C1 segment of cervical spinal cord (tissue), 14 donors: ENCODE measurements at regions not wholly inside any gene's neighbourhood (a gene's known extent, or its start where the extent isn't known, plus 50 kb on each side); places are given as distances from the start of the nearest gene placed in this dataset.

Source experiments
- DNase-seq, 14 donors: peaks; one replicate each; lab custom pipeline; 2025; lab: John Stamatoyannopoulos, UW

- DNase-seq = no peak
Measured at GRCh38 chr3:25144430-25144829, 283.6 kb upstream of the RARB start.

DNA sequence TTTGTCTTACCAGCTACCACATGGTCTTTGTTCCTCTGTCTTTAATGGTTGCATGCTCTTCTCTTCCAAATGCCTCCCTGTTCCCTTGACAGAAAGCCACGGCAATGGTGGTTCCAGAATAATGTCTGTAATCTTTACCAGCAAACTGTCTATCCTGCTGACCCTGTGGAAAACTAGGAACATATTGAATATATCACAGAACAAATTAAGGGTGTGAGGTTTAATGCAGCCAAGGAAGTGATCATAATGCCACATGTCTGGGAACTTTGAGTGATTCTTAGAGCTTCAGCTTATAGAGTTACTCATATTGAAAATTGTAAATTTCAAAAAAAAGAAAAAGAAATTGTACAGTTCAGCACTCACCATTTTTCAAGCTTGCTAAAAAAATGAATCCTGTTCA, 282.9 kb upstream of the RARB start:
- DNase-seq = no peak

- no peak for DNase-seq
Measured at GRCh38 chr3:25150199-25150598, 277.9 kb upstream of the RARB start.

DNA sequence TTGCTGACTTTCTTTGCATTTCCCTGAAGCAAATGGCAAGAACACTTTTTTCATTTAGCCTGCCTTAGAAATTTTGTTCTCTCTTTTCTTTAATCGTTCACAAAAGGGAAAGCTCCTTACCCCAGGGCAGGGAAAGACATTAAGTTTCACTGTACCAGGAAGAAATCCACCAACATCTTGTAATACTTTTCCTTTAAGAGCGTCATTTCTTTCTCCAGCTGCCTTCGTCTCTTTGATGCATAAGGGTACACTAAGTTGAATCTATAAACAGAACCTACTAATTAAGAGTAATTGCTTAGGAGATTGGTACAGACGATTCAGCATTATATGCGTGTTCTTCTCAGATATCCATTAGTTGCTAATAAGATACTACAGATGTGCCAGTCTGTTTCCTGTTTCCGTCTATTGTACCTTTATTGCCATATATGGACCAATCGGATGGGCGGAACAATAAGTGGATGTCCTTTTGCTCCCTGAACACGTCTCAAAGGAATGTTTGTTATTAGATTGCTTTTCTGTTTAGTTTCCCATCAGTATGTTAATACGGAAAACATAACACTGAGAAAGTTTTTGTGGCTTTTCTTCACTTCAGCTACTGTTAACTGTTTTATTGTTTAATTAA, 276.7 kb upstream of the RARB start:
- no peak for DNase-seq

- DNase-seq = no peak
Measured at GRCh38 chr3:25151903-25152295, 276.2 kb upstream of the RARB start.

DNA sequence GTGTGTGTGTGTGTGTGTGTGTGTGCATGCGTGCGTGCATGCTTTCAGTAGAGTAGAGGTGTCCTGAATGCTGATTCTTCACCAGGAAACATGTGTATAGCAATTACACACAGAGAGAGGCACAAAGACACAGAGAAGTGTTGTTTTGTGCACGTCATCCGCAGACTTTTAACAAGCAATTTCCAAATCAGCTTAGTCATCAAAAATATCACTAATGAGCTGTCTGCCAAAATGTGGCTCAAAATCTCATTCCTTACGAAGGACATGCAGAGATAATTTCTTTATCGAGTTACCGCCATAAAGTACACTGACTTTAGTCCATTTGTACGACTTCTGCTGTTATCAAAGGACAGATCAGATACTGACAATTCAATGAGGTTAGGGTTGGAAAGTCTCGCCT, 274.9 kb upstream of the RARB start:
- no peak for DNase-seq

- no peak for DNase-seq
Measured at GRCh38 chr3:25153561-25153960, 274.5 kb upstream of the RARB start.

DNA sequence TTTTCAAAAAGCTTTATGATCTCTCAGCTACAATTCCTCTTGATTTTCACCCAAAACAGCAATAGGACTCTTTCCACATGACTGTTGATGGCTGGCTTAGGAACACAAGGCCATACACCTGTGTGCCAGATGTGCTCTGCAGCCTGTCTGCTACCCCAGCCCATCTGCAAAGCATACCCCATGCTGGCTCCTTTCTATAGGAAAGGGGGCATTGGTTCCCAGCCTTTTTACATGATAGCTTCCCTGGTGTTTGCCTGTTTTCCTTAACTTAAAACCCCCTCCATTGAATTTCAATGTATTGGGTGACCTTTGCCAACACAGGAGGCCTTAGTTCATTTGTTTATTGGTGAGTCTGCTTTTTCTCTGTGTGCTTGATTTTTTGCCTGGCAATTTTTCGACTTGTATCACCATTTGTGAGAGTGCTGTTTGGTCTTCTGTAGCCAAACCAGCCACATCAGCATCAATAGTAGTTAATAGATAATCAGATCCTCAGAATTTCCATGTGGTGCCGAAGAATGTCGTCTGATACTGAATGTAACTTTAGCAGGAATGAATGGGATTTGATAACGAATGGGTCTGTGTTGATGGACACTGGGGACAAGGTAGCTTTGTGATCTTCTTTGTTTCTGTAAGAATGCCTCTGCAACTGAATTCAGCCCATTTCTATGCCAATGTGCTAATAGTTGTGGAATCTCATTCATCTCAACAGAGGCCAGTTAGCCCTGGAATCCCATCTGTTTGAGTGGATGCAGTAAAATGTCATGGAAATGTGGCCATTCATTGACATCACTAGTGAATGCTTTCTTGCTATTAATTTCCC, 272.2 kb upstream of the RARB start:
- DNase-seq = no peak

GRCh38 chr3:25156626-25157025, 271.4 kb upstream of the RARB start:
- no peak for DNase-seq

GRCh38 chr3:25165306-25165705, 262.8 kb upstream of the RARB start:
- no peak for DNase-seq

DNA sequence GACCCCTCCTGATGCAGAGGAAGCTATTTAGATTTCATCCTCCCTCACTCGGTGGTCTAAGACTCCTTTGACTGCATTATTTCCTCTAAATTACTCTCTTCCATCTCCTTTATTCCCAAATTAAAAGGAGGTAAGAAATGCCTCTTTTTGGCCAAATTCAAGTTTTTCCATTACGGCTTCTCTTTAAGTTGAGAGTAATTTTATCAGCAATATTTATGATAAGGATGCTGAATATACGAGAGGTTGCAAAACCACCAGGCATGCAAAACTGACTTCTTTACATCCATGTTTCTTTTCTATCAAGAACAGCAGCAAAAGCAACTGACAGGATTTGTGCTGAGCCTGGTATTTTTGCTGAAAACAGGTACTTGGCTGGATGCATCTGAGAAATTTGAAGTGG, 262.0 kb upstream of the RARB start:
- DNase-seq = no peak

GRCh38 chr3:25169151-25169550, 258.9 kb upstream of the RARB start:
- no peak for DNase-seq

GRCh38 chr3:25170021-25170420, 258.0 kb upstream of the RARB start:
- DNase-seq = no peak

- DNase-seq = no peak
Measured at GRCh38 chr3:25171118-25171807, 256.8 kb upstream of the RARB start.

DNA sequence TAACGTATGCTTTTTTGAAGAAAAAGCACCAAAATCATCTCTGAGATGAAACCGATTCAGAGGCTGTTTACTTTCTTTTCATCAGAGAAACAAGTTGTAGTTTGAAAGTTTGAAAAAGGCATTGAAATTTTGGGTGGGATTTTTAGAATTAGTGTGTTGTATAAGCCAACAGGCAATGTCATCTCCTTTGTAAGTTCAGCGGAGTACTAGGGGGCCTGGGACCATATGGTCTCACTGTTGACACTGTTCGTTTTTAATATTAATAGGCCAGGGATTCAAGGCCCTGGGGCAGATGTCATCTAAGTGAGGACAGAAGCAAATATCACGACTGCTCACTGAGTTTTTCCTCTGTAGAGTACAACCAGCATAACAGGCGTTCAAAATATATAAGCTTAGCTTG, 256.2 kb upstream of the RARB start:
- no peak for DNase-seq

- no peak for DNase-seq
Measured at GRCh38 chr3:25173606-25174005, 254.5 kb upstream of the RARB start.

DNA sequence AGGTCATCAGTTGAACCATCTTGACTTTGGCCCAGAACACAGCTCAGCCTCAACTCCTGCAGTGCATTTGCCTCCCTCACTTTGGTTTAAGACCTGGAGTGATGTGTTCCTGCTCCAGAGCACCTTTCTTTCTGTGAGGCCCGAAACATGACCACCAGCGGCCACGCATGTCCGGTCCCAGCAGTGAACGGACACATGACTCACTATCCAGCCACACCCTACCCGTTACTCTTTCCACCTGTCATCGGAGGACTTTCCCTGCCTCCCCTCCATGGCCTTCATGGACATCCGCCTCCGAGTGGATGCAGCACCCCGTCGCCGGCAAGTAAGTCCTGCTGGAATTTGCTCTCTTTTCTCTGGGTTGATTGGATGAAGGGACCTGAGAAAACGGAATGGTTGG, 253.8 kb upstream of the RARB start:
- DNase-seq = no peak

- DNase-seq = no peak
Measured at GRCh38 chr3:25177041-25177440, 251.0 kb upstream of the RARB start.

DNA sequence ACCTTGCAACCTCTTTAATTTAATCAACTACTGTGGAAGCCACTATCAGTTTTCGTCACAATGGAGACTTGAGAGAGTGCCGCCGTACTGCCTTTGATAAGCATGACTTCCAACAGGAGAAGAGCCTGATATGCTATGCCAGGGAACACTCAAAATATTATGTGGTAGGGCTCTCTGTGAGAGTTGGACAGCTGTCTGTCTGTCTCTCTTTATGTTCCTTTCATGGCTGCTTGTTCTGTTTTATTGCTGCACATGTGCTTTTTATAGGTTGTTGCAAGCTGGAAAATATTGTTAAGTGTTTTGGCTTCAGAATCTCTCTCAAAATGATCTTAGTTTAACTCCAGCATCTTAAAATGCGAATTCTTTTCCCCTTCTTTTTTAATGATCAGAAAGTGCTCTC, 249.4 kb upstream of the RARB start:
- DNase-seq = no peak

GRCh38 chr3:25181096-25181495, 247.0 kb upstream of the RARB start:
- no peak for DNase-seq

DNA sequence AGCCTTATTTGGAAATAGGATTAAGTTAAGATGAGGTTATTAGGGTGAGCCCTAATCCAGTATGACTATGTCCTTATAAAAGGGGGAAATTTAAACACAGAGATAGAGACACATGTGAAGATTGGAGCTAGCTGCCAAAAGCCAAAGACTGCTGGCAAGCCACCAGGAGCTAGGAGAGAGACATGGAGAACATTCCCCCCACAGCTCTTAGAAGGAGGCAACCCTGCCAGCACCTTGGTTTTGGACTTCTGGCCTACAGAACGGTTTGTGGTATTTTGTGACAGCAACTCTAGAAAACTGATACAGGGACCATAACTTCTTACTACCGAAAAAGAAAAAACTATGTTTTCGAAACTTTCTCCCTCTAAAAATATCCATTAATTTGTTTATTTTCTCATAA, 245.3 kb upstream of the RARB start:
- DNase-seq = no peak

DNA sequence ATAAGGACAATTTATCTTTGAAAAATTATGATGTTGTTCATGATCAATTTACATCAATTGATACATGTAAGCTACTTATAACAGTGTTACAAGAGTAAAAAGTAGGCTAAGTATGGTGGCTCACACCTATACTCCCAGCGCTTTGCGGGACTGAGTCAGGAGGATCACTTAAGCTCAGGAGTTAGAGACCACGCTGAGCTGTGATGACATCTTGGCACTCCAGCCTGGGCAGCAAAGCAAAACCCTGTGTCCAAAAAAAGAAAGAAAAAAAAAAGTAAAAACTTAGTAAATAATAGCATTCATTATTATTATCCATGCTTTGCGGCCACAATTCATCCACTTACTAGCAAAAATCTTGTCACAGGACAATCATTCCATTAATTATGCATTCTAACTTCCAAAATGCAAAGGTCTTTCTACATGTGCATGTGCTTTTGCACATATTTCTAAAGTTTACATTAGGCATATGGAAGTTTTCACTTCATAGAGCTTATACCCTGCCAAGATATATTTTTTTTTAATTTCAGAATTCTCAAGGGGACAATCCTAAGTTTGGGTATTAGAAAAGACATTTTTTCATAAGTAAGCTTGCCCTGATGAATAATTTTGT, 243.3 kb upstream of the RARB start:
- no peak for DNase-seq

DNA sequence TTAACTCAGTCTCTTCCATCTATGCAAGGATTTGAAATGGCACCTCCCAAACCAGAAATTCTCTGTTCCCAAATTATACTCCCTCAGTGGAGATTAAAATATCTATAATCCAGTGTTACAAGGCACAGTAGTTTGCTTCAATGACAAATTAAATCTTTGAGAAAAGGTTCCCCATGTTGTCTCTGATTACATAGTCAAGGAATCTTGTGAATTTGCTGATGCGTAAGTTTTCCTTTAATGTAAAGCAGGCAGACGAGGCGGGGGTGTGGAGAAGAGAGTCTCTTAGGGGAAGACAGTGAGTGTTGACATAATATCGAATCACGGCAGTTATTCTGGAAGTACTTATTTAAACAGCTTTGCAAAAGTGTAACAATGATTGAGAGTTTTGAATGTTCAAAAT, 236.4 kb upstream of the RARB start:
- no peak for DNase-seq
